IMR-90 (cell line): ENCODE measurements at regions not wholly inside any gene's neighbourhood (a gene's known extent, or its start where the extent isn't known, plus 50 kb on each side); places are given as distances from the start of the nearest gene placed in this dataset.

Experiments used
- ATAC-seq: fragments of 200-7000 bp; cut with Tn5 transposase; 2 replicates; pipeline ENCODE4 v1.9.1; 2020; ENCODE audit warnings: low read depth, mild to moderate bottlenecking, moderate library complexity
- BruUV-seq: library from RNA; stranded (reverse); fragments of 400-500 nt; replicated peaks from 2 replicates; lab custom pipeline; 2021; lab: Mats Ljungman, UMichigan
- CTCF ChIA-PET: fragments of 300-600 bp; formaldehyde crosslinking; extraction: SDS; loops from one replicate; lab custom pipeline; 2021; ENCODE audit warnings: antibody characterized with exemption; lab: Yijun Ruan, JAX
- POLR2A ChIA-PET: fragments of 300-600 bp; sonication (Branson Sonifier 250); formaldehyde crosslinking; loops from one replicate; lab custom pipeline; 2022; ENCODE audit warnings: antibody characterized with exemption; ENCODE audit not compliant: unreplicated experiment; lab: Charles Lee
- DNase-seq: peaks from one replicate; pipeline ENCODE4 v3.0.0; 2013
- H2AFZ ChIP-seq: replicated peaks from 2 replicates; pipeline ENCODE3; 2013; ENCODE audit warnings: low read length, mild to moderate bottlenecking; ENCODE audit not compliant: poor library complexity
- H2AK5ac ChIP-seq: 2 replicates; pipeline ENCODE4 v1.6.1; 2013; ENCODE audit warnings: low read depth, low read length, inconsistent platforms
- H2AK9ac ChIP-seq: replicated peaks from 2 replicates; pipeline ENCODE3; 2013; ENCODE audit warnings: mild to moderate bottlenecking, low read depth, low read length, moderate library complexity; ENCODE audit not compliant: poor library complexity
- H2BK120ac ChIP-seq: 2 replicates; pipeline ENCODE4 v1.6.1; 2013; ENCODE audit warnings: low read depth, low read length, inconsistent platforms
- H2BK15ac ChIP-seq: 3 replicates; pipeline ENCODE4 v1.6.1; 2013; ENCODE audit warnings: low read depth, low read length, inconsistent platforms
- H2BK20ac ChIP-seq: 2 replicates; pipeline ENCODE4 v1.6.1; 2013; ENCODE audit warnings: low read depth, mild to moderate bottlenecking, inconsistent platforms, low read length, moderate library complexity
- H2BK5ac ChIP-seq: 2 replicates; pipeline ENCODE4 v1.6.1; 2013; ENCODE audit warnings: mild to moderate bottlenecking, low read depth, low read length, inconsistent platforms; ENCODE audit not compliant: poor library complexity, severe bottlenecking
- H3K14ac ChIP-seq: replicated peaks from 2 replicates; pipeline ENCODE4 v1.6.1; 2013; ENCODE audit warnings: low read depth, low read length, inconsistent platforms
- H3K18ac ChIP-seq: 2 replicates; pipeline ENCODE4 v1.6.1; 2013; ENCODE audit warnings: low read depth, low read length, control low read depth
- H3K23ac ChIP-seq: 2 replicates; pipeline ENCODE4 v1.6.1; 2013; ENCODE audit warnings: low read depth, low read length, inconsistent platforms
- H3K27ac ChIP-seq: 2 replicates; pipeline ENCODE4 v1.5.1; 2013; ENCODE audit warnings: mild to moderate bottlenecking, control low read depth, low read length; ENCODE audit not compliant: insufficient read depth
- H3K27me3 ChIP-seq: 2 replicates; pipeline ENCODE4 v1.6.1; 2013; ENCODE audit warnings: low read length; ENCODE audit not compliant: control insufficient read depth, insufficient read depth
- H3K36me3 ChIP-seq: 2 replicates; pipeline ENCODE4 v1.6.1; 2013; ENCODE audit warnings: low read length, mixed read lengths; ENCODE audit not compliant: control insufficient read depth, insufficient read depth
- H3K4ac ChIP-seq: 2 replicates; pipeline ENCODE4 v1.6.1; 2013; ENCODE audit warnings: low read depth, low read length, inconsistent platforms
- H3K4me1 ChIP-seq: 2 replicates; pipeline ENCODE4 v1.6.1; 2013; ENCODE audit warnings: low read length, mixed read lengths; ENCODE audit not compliant: control insufficient read depth, insufficient read depth
- H3K4me2 ChIP-seq: 2 replicates; pipeline ENCODE4 v1.6.1; 2013; ENCODE audit warnings: low read depth, mild to moderate bottlenecking, control low read depth, low read length, moderate library complexity
- H3K4me3 ChIP-seq: 2 replicates; pipeline ENCODE4 v1.5.1; 2013; ENCODE audit warnings: low read depth, mild to moderate bottlenecking, control low read depth, low read length, moderate library complexity; ENCODE audit not compliant: insufficient read depth
- H3K56ac ChIP-seq: 2 replicates; pipeline ENCODE4 v1.6.1; 2013; ENCODE audit warnings: low read length, inconsistent platforms; ENCODE audit not compliant: insufficient read depth; ENCODE audit errors: extremely low read depth
- H3K79me1 ChIP-seq, 2 experiments: 2 replicates each; pipeline ENCODE4 v1.6.1; 2013; ENCODE audit warnings: low read length in 2 of 2, inconsistent platforms in 1 of 2, low read depth in 1 of 2
- H3K9ac ChIP-seq: 2 replicates; pipeline ENCODE4 v1.6.1; 2013; ENCODE audit warnings: low read depth, low read length, control low read depth
- H3K9me1 ChIP-seq: 2 replicates; pipeline ENCODE4 v1.6.1; 2013; ENCODE audit warnings: low read length, inconsistent platforms; ENCODE audit not compliant: insufficient read depth
- H3K9me3 ChIP-seq: 2 replicates; pipeline ENCODE4 v1.6.1; 2013; ENCODE audit warnings: low read length; ENCODE audit not compliant: control insufficient read depth, insufficient read depth
- H4K20me1 ChIP-seq: 2 replicates; pipeline ENCODE4 v1.6.1; 2013; ENCODE audit warnings: low read length, inconsistent platforms; ENCODE audit not compliant: insufficient read depth
- H4K5ac ChIP-seq: 2 replicates; pipeline ENCODE4 v1.6.1; 2013; ENCODE audit warnings: mild to moderate bottlenecking, low read depth, low read length, control low read depth
- H4K8ac ChIP-seq, 2 experiments: 2 replicates each; pipeline ENCODE4 v1.6.1; 2013; ENCODE audit warnings: low read depth in 2 of 2, low read length in 2 of 2, control low read depth in 1 of 2, inconsistent platforms in 1 of 2
- H4K91ac ChIP-seq: 2 replicates; pipeline ENCODE4 v1.6.1; 2013; ENCODE audit warnings: low read depth, low read length, inconsistent platforms; ENCODE audit not compliant: insufficient read depth
- BHLHE40 ChIP-seq: fragments of 150-350 bp; IDR thresholded peaks from 2 replicates; pipeline ENCODE4 v1.6.1; 2016; ENCODE audit warnings: mild to moderate bottlenecking, low read depth, low read length
- CEBPB ChIP-seq: IDR thresholded peaks from 2 replicates; pipeline ENCODE4 v1.6.1; 2012; ENCODE audit warnings: low read depth, low read length, improper control_type of control experiment
- CHD1 ChIP-seq: IDR thresholded peaks from 2 replicates; pipeline ENCODE4 v1.6.1; 2012; ENCODE audit warnings: low read depth, low read length, improper control_type of control experiment
- ELK1 ChIP-seq: fragments of 150-350 bp; IDR thresholded peaks from 2 replicates; pipeline ENCODE4 v1.6.1; 2016; ENCODE audit warnings: low read depth, mild to moderate bottlenecking, low read length, moderate library complexity, borderline replicate concordance
- FOS ChIP-seq: fragments of 150-350 bp; IDR thresholded peaks from 2 replicates; pipeline ENCODE4 v1.6.1; 2016; ENCODE audit warnings: low read depth, low read length
- MAZ ChIP-seq: IDR thresholded peaks from 2 replicates; pipeline ENCODE4 v1.6.1; 2012; ENCODE audit warnings: low read depth, mild to moderate bottlenecking, low read length, improper control_type of control experiment, moderate library complexity, borderline replicate concordance
- MXI1 ChIP-seq: IDR thresholded peaks from 2 replicates; pipeline ENCODE4 v1.6.1; 2012; ENCODE audit warnings: low read depth, mild to moderate bottlenecking, low read length, moderate library complexity, borderline replicate concordance
- NFE2L2 ChIP-seq: fragments of 150-350 bp; IDR thresholded peaks from 2 replicates; pipeline ENCODE4 v1.6.1; 2016; ENCODE audit warnings: low read depth, mild to moderate bottlenecking, low read length
- POLR2A ChIP-seq: IDR thresholded peaks from 2 replicates; pipeline ENCODE4 v1.6.1; 2012; ENCODE audit warnings: mild to moderate bottlenecking, low read depth, low read length
- RCOR1 ChIP-seq: IDR thresholded peaks from 2 replicates; pipeline ENCODE4 v1.6.1; 2012; ENCODE audit warnings: mild to moderate bottlenecking, low read length, improper control_type of control experiment; ENCODE audit not compliant: insufficient replicate concordance
- SMC3 ChIP-seq: fragments of 150-350 bp; IDR thresholded peaks from 2 replicates; pipeline ENCODE4 v1.6.1; 2016; ENCODE audit warnings: low read depth, mild to moderate bottlenecking, antibody characterized with exemption, low read length, moderate library complexity
- dilution Hi-C: fragments of 300-500 bp; cut with HindIII; formaldehyde crosslinking; loops from one replicate; pipeline ENCODE4 v1.14.3; 2018; ENCODE audit warnings: low sequenced_read_pairs; ENCODE audit not compliant: unreplicated experiment
- in situ Hi-C: fragments of 300-500 bp; cut with MboI; formaldehyde crosslinking; loops from 3 replicates; pipeline ENCODE4 v1.14.3; 2019; ENCODE audit warnings: low sequenced_read_pairs, inconsistent platforms, mixed read lengths
- intact Hi-C: fragments of 100-400 bp; cut with micrococcal nuclease; formaldehyde crosslinking; loops from 2 replicates; pipeline ENCODE4 v1.10.0; 2022

DNA sequence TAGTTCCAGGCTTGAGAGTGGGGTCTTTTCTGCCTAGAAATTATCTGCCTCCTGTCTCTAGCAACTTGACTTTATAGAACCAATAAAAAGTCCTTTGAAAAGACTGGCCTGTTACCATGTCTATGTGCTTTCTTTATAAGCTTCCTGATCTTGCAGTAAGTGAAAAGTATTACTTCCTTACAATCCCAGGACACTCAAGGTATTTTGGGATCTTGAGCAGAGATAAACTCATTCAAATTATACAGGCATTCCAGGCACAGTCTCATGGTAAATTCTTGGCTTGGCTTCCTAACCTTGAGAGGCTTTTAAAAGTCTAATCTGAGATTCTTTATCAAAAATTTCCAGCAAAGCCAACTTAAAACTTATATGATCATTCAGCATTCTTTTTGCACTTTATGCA lies 833.0 kb upstream of the POU3F4 start:
- no peak overlapping the region for H3K18ac ChIP-seq
- no peak overlapping the region for H3K4me2 ChIP-seq

More for the DNA sequence above, 833.0 kb upstream of the POU3F4 start:
- no peak overlapping the region for H2AK9ac ChIP-seq
- no peak overlapping the region for H4K5ac ChIP-seq
- no peak for ATAC-seq
- dilution Hi-C loops, result no loop called here
- no peaks in the 10 kb centered on the region for H3K36me3 ChIP-seq
- no peak overlapping the region for H3K56ac ChIP-seq
- no peaks in the 10 kb centered on the region for H4K20me1 ChIP-seq
- no peak overlapping the region for H2BK120ac ChIP-seq
- H3K9ac ChIP-seq, result no peak overlapping the region
- H3K79me1 ChIP-seq, result no peaks in the 10 kb centered on the region
- H2AK5ac ChIP-seq, result no peak overlapping the region
- H4K8ac ChIP-seq, result no peak overlapping the region
- TF ChIP-seq MXI1 (no peak), CEBPB (no peak), FOS (no peak), CHD1 (no peak), BHLHE40 (no peak), SMC3 (no peak), MAZ (no peak), ELK1 (no peak), POLR2A (no peak), NFE2L2 (no peak), RCOR1 (no peak)
- DNase-seq, result no peak
- ChIA-PET CTCF (no interaction called here), POLR2A (no interaction called here)
- no peaks in the 10 kb centered on the region for H3K27me3 ChIP-seq
- H3K4me1 ChIP-seq, result no peaks in the 10 kb centered on the region
- no peak overlapping the region for H3K27ac ChIP-seq
- no peak overlapping the region for H4K91ac ChIP-seq
- no peaks in the 10 kb centered on the region for H3K9me3 ChIP-seq
- H2AFZ ChIP-seq, result no peak overlapping the region
- H3K23ac ChIP-seq, result no peak overlapping the region
- intact Hi-C loops, result no loop called here
- no peak overlapping the region for H3K4me3 ChIP-seq
- in situ Hi-C loops, result no loop called here
- BruUV-seq, result no TSS peak
- H2BK20ac ChIP-seq, result no peak overlapping the region
- no peak overlapping the region for H2BK5ac ChIP-seq
- H3K4ac ChIP-seq, result no peak overlapping the region
- H3K14ac ChIP-seq, result no peak overlapping the region
- H3K9me1 ChIP-seq, result no peaks in the 10 kb centered on the region
- no peak overlapping the region for H2BK15ac ChIP-seq
